ENCODE measurements at regions not wholly inside any gene's neighbourhood (a gene's known extent, or its start where the extent isn't known, plus 50 kb on each side); places are given as distances from the start of the nearest gene placed in this dataset.
"Not testable (repeated sequence)": the region's sequence is repeated elsewhere in the genome, so short reads cannot be mapped to it uniquely, and the experiment has no call there.

GRCh38 chr9:17875886-17876285, 297.0 kb downstream of the SH3GL2 start:
- no peaks in the 10 kb centered on the region for H3K9me3 ChIP-seq (ENCODE audit: control insufficient read depth, insufficient read depth, low read length)
- no peaks in the 10 kb centered on the region for H3K4me1 ChIP-seq (ENCODE audit: insufficient read depth, low read length)
- no peak overlapping the region for H3K9ac ChIP-seq (ENCODE audit: low read depth, low read length)
- no peaks in the 10 kb centered on the region for H3K36me3 ChIP-seq (ENCODE audit: insufficient read depth, low read length)

GRCh38 chr9:17876687-17877086, 297.8 kb downstream of the SH3GL2 start:
- Histone ChIP-seq H3K4me1 (ENCODE audit: insufficient read depth, low read length) (no peaks in the 10 kb centered on the region; the same call in 1 of the 2 replicates), H3K9me3 (ENCODE audit: control insufficient read depth, insufficient read depth, low read length) (no peaks in the 10 kb centered on the region), H3K9ac (ENCODE audit: low read depth, low read length) (no peak overlapping the region), H3K36me3 (ENCODE audit: insufficient read depth, low read length) (no peaks in the 10 kb centered on the region)

- Histone ChIP-seq H3K9ac (ENCODE audit: low read depth, low read length) (no peak overlapping the region), H3K36me3 (ENCODE audit: insufficient read depth, low read length) (no peaks in the 10 kb centered on the region), H3K4me1 (ENCODE audit: insufficient read depth, low read length) (no peaks in the 10 kb centered on the region; the same call in 1 of the 2 replicates), H3K9me3 (ENCODE audit: control insufficient read depth, insufficient read depth, low read length) (no peaks in the 10 kb centered on the region)
Measured at GRCh38 chr9:17878810-17879370, 300.0 kb downstream of the SH3GL2 start.

GRCh38 chr9:17881371-17881770, 302.5 kb downstream of the SH3GL2 start:
- Histone ChIP-seq H3K9ac (ENCODE audit: low read depth, low read length) (no peak overlapping the region), H3K4me1 (ENCODE audit: insufficient read depth, low read length) (no peaks in the 10 kb centered on the region; the same call in 1 of the 2 replicates), H3K36me3 (ENCODE audit: insufficient read depth, low read length) (no peaks in the 10 kb centered on the region), H3K9me3 (ENCODE audit: control insufficient read depth, insufficient read depth, low read length) (no peaks in the 10 kb centered on the region)

GRCh38 chr9:17882688-17883594, 304.1 kb downstream of the SH3GL2 start:
- no peaks in the 10 kb centered on the region for H3K36me3 ChIP-seq (ENCODE audit: insufficient read depth, low read length)
- H3K4me1 ChIP-seq (ENCODE audit: insufficient read depth, low read length), result no peaks in the 10 kb centered on the region; the same call in 1 of the 2 replicates
- H3K9me3 ChIP-seq (ENCODE audit: control insufficient read depth, insufficient read depth, low read length), result no peaks in the 10 kb centered on the region
- no peak overlapping the region for H3K9ac ChIP-seq (ENCODE audit: low read depth, low read length)

- Histone ChIP-seq H3K9ac (ENCODE audit: low read depth, low read length) (no peak overlapping the region), H3K36me3 (ENCODE audit: insufficient read depth, low read length) (no peaks in the 10 kb centered on the region), H3K4me1 (ENCODE audit: insufficient read depth, low read length) (no peaks in the 10 kb centered on the region), H3K9me3 (ENCODE audit: control insufficient read depth, insufficient read depth, low read length) (no peaks in the 10 kb centered on the region)
Measured at GRCh38 chr9:17888066-17888465, 309.2 kb downstream of the SH3GL2 start.

GRCh38 chr9:17888964-17889363, 310.1 kb downstream of the SH3GL2 start:
- not testable (repeated sequence) for H3K9me3 ChIP-seq (ENCODE audit: control insufficient read depth, insufficient read depth, low read length); H3K9ac ChIP-seq (ENCODE audit: low read depth, low read length); H3K36me3 ChIP-seq (ENCODE audit: insufficient read depth, low read length); H3K4me1 ChIP-seq (ENCODE audit: insufficient read depth, low read length)

GRCh38 chr9:17894501-17895160, 315.8 kb downstream of the SH3GL2 start:
- Histone ChIP-seq H3K9me3 (ENCODE audit: control insufficient read depth, insufficient read depth, low read length) (no peaks in the 10 kb centered on the region), H3K36me3 (ENCODE audit: insufficient read depth, low read length) (no peaks in the 10 kb centered on the region)

GRCh38 chr9:17900606-17901005, 321.7 kb downstream of the SH3GL2 start:
- no peaks in the 10 kb centered on the region for H3K36me3 ChIP-seq (ENCODE audit: insufficient read depth, low read length)
- H3K4me1 ChIP-seq (ENCODE audit: insufficient read depth, low read length), result no peaks in the 10 kb centered on the region
- no peaks in the 10 kb centered on the region for H3K9me3 ChIP-seq (ENCODE audit: control insufficient read depth, insufficient read depth, low read length)
- H3K9ac ChIP-seq (ENCODE audit: low read depth, low read length), result no peak overlapping the region

More at GRCh38 chr9:17894501-17895160, 315.8 kb downstream of the SH3GL2 start:
- Histone ChIP-seq H3K9ac (ENCODE audit: low read depth, low read length) (no peak overlapping the region), H3K4me1 (ENCODE audit: insufficient read depth, low read length) (no peaks in the 10 kb centered on the region)

GRCh38 chr9:17905366-17905765, 326.5 kb downstream of the SH3GL2 start:
- H3K36me3 ChIP-seq (ENCODE audit: insufficient read depth, low read length), result no peaks in the 10 kb centered on the region

GRCh38 chr9:17905781-17906175, 326.9 kb downstream of the SH3GL2 start:
- H3K9ac ChIP-seq (ENCODE audit: low read depth, low read length), result peak overlapping the region; percentile 61
- no peaks in the 10 kb centered on the region for H3K36me3 ChIP-seq (ENCODE audit: insufficient read depth, low read length)
- no peaks in the 10 kb centered on the region for H3K9me3 ChIP-seq (ENCODE audit: control insufficient read depth, insufficient read depth, low read length)
- H3K4me1 ChIP-seq (ENCODE audit: insufficient read depth, low read length), result no peaks in the 10 kb centered on the region

More at GRCh38 chr9:17905366-17905765, 326.5 kb downstream of the SH3GL2 start:
- Histone ChIP-seq H3K4me1 (ENCODE audit: insufficient read depth, low read length) (no peaks in the 10 kb centered on the region), H3K9ac (ENCODE audit: low read depth, low read length) (no peak overlapping the region; the same call in 1 of the 2 replicates), H3K9me3 (ENCODE audit: control insufficient read depth, insufficient read depth, low read length) (no peaks in the 10 kb centered on the region)

- Histone ChIP-seq H3K9me3 (ENCODE audit: control insufficient read depth, insufficient read depth, low read length) (no peaks in the 10 kb centered on the region), H3K9ac (ENCODE audit: low read depth, low read length) (peak overlapping the region; percentile 61), H3K36me3 (ENCODE audit: insufficient read depth, low read length) (no peaks in the 10 kb centered on the region)
Measured at GRCh38 chr9:17906176-17906840, 327.4 kb downstream of the SH3GL2 start.

GRCh38 chr9:17906841-17907778, 328.2 kb downstream of the SH3GL2 start:
- Histone ChIP-seq H3K36me3 (ENCODE audit: insufficient read depth, low read length) (no peaks in the 10 kb centered on the region), H3K9me3 (ENCODE audit: control insufficient read depth, insufficient read depth, low read length) (no peaks in the 10 kb centered on the region), H3K4me1 (ENCODE audit: insufficient read depth, low read length) (no peaks in the 10 kb centered on the region), H3K9ac (ENCODE audit: low read depth, low read length) (peak overlapping the region; percentile 61)

More at GRCh38 chr9:17906176-17906840, 327.4 kb downstream of the SH3GL2 start:
- H3K4me1 ChIP-seq (ENCODE audit: insufficient read depth, low read length), result no peaks in the 10 kb centered on the region

Measured in ES-I3 (cell line).